HG03066 (cell line): ENCODE measurements at regions not wholly inside any gene's neighbourhood (a gene's known extent, or its start where the extent isn't known, plus 50 kb on each side); places are given as distances from the start of the nearest gene placed in this dataset.
"Not testable (repeated sequence)": the region's sequence is repeated elsewhere in the genome, so short reads cannot be mapped to it uniquely, and the experiment has no call there.

Experiments used
- ATAC-seq: cut with Tn5 transposase; IDR thresholded peaks from one replicate; pipeline ENCODE4 v1.9.1; 2021; ENCODE audit warnings: low read depth; ENCODE audit not compliant: unreplicated experiment

- no peak for ATAC-seq
Measured at GRCh38 chr2:149782572-149782971, 195.0 kb upstream of the MMADHC start.

- no peak for ATAC-seq
Measured at GRCh38 chr2:149781263-149781808, 193.8 kb upstream of the MMADHC start.

GRCh38 chr2:149773006-149773405 is 185.4 kb upstream of the MMADHC start:
- no peak for ATAC-seq

- no peak for ATAC-seq
Measured at GRCh38 chr2:149768320-149768799, 180.8 kb upstream of the MMADHC start.

GRCh38 chr2:149767516-149767974 is 180.0 kb upstream of the MMADHC start:
- no peak for ATAC-seq

- ATAC-seq: no peak
Measured at GRCh38 chr2:149766339-149766738, 178.8 kb upstream of the MMADHC start.

GRCh38 chr2:149765636-149766035 is 178.1 kb upstream of the MMADHC start:
- no peak for ATAC-seq

GRCh38 chr2:149765003-149765402 is 177.4 kb upstream of the MMADHC start:
- ATAC-seq: no peak

- no peak for ATAC-seq
Measured at GRCh38 chr2:149763358-149763757, 175.8 kb upstream of the MMADHC start.

GRCh38 chr2:149761611-149762010 is 174.0 kb upstream of the MMADHC start:
- no peak for ATAC-seq

GRCh38 chr2:149759382-149759781 is 171.8 kb upstream of the MMADHC start:
- ATAC-seq: not testable (repeated sequence)

- ATAC-seq: not testable (repeated sequence)
Measured at GRCh38 chr2:149754722-149755121, 167.1 kb upstream of the MMADHC start.

- no peak for ATAC-seq
Measured at GRCh38 chr2:149747456-149747855, 159.9 kb upstream of the MMADHC start.

GRCh38 chr2:149745396-149746230 is 158.0 kb upstream of the MMADHC start:
- ATAC-seq: no peak

- ATAC-seq: no peak
Measured at GRCh38 chr2:149744865-149745264, 157.3 kb upstream of the MMADHC start.

GRCh38 chr2:149743842-149744448 is 156.4 kb upstream of the MMADHC start:
- ATAC-seq: no peak

- ATAC-seq: no peak
Measured at GRCh38 chr2:149741646-149742045, 154.1 kb upstream of the MMADHC start.

- ATAC-seq: no peak
Measured at GRCh38 chr2:149740490-149740889, 152.9 kb upstream of the MMADHC start.

GRCh38 chr2:149739883-149740265 is 152.3 kb upstream of the MMADHC start:
- ATAC-seq: no peak

- no peak for ATAC-seq
Measured at GRCh38 chr2:149739171-149739882, 151.8 kb upstream of the MMADHC start.

- ATAC-seq: no peak
Measured at GRCh38 chr2:149738767-149739166, 151.2 kb upstream of the MMADHC start.
